ENCODE measurements at regions not wholly inside any gene's neighbourhood (a gene's known extent, or its start where the extent isn't known, plus 50 kb on each side); places are given as distances from the start of the nearest gene placed in this dataset.

DNA sequence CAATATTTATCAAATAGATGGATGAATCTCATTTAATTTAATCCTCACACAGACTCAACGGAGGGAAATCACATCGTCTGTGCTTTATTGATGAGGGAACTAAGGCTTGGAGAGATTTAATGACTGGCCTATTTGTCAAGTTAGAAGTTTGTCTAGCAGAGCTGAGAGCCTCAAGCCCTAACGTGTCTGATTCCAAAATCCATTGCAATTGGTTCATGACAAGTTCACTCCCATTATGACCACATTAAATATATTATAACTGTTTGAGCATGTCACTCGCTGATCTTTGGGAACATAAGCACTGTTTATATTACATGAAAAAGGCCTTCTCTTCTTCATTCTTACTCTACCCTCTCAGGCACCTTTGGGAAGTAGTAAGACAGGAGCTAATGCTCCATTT, 89.4 kb upstream of the SIRPA start:
- Histone ChIP-seq H2AK5ac (ENCODE audit: low read depth, low read length) (no peak overlapping the region), H3K4me3 (ENCODE audit: insufficient read depth, low read depth, low read length) (no peak overlapping the region), H4K20me1 (ENCODE audit: insufficient read depth, low read length) (no peaks in the 10 kb centered on the region), H3K27ac (ENCODE audit: insufficient read depth, low read length) (no peak overlapping the region), H3K18ac (ENCODE audit: low read depth, low read length) (no peak overlapping the region), H4K8ac (ENCODE audit: low read depth in 2 of 2, low read length in 2 of 2) (no peak overlapping the region), H4K5ac (ENCODE audit: low read depth, low read length) (no peak overlapping the region), H2BK120ac (ENCODE audit: low read depth, low read length) (no peak overlapping the region), H3K27me3 (ENCODE audit: control insufficient read depth, insufficient read depth, low read length) (0 out of 2 replicates have a peak, but pooled peaks cover 2% of the 10 kb centered on the region), H3K4ac (ENCODE audit: low read depth, low read length) (no peak overlapping the region), H4K91ac (ENCODE audit: insufficient read depth, low read depth, low read length) (no peak overlapping the region), H3K9me1 (ENCODE audit: insufficient read depth, low read length) (peaks cover 21% of the 10 kb centered on the region), H3K23ac (ENCODE audit: low read depth, low read length) (no peak overlapping the region), H3K9me3 (ENCODE audit: control insufficient read depth, insufficient read depth, low read length) (no peaks in the 10 kb centered on the region), H2BK20ac (ENCODE audit: low read depth, low read length) (no peak overlapping the region), H2BK15ac (ENCODE audit: low read depth, low read length) (no peak overlapping the region; the same call in 2 of the 3 replicates), H3K14ac (replicated peaks; ENCODE audit: low read depth, low read length) (no peak overlapping the region), H3K4me1 (ENCODE audit: control insufficient read depth, insufficient read depth, low read length) (peaks cover 24% of the 10 kb centered on the region), H3K79me1 (ENCODE audit: low read depth in 1 of 2, low read length in 2 of 2) (0 out of 4 replicates have a peak, but pooled peaks cover 0 to under 1% of the 10 kb centered on the region in 2 experiments), H2BK5ac (ENCODE audit: low read depth, low read length, poor library complexity, severe bottlenecking) (no peak overlapping the region), H3K4me2 (ENCODE audit: low read depth, low read length) (no peak overlapping the region), H3K36me3 (ENCODE audit: control insufficient read depth, insufficient read depth, low read length) (no peaks in the 10 kb centered on the region), H2AK9ac (replicated peaks; ENCODE audit: low read depth, low read length, poor library complexity) (no peak overlapping the region), H3K9ac (ENCODE audit: low read depth, low read length) (no peak overlapping the region), H3K56ac (ENCODE audit: extremely low read depth, insufficient read depth, low read length) (no peak overlapping the region), H2AFZ (replicated peaks; ENCODE audit: low read length, poor library complexity) (no peak overlapping the region)
- dilution Hi-C loops (cut with HindIII; ENCODE audit: low sequenced_read_pairs, unreplicated experiment) = no loop called here
- intact Hi-C loops (cut with micrococcal nuclease) = no loop called here
- no TSS peak for BruUV-seq (replicated peaks)
- WGBS, 2 experiments (ENCODE audit: extremely low coverage in 2 of 2, insufficient read length in 1 of 2) = no CpG with 5 or more reads among the region's 4 CpGs
- ChIA-PET POLR2A (ENCODE audit: unreplicated experiment) (no interaction called here), CTCF (interaction anchor here (0.9 kb wide), 1 partner anchor 29 kb away, joined by 3 read pairs; no protein-coding TSS in a partner anchor)
- ATAC-seq (ENCODE audit: low read depth) = no peak
- no peak for DNase-seq
- in situ Hi-C loops (cut with MboI; ENCODE audit: low sequenced_read_pairs) = no loop called here
- no peak for TF ChIP-seq SMC3 (IDR thresholded peaks at IDR 0.05; ENCODE audit: low read depth, low read length)
- no peak for TF ChIP-seq MAZ (IDR thresholded peaks at IDR 0.05; ENCODE audit: borderline replicate concordance, low read depth, low read length)
- TF ChIP-seq BHLHE40 (IDR thresholded peaks at IDR 0.05; ENCODE audit: low read depth, low read length) = no peak
- no peak for TF ChIP-seq RFX5 (IDR thresholded peaks at IDR 0.05; ENCODE audit: low read depth, low read length)
- TF ChIP-seq MXI1 (IDR thresholded peaks at IDR 0.05; ENCODE audit: borderline replicate concordance, low read depth, low read length) = no peak
- no peak for TF ChIP-seq RAD21 (IDR thresholded peaks at IDR 0.05; ENCODE audit: low read length)
- TF ChIP-seq, protein P1, sequence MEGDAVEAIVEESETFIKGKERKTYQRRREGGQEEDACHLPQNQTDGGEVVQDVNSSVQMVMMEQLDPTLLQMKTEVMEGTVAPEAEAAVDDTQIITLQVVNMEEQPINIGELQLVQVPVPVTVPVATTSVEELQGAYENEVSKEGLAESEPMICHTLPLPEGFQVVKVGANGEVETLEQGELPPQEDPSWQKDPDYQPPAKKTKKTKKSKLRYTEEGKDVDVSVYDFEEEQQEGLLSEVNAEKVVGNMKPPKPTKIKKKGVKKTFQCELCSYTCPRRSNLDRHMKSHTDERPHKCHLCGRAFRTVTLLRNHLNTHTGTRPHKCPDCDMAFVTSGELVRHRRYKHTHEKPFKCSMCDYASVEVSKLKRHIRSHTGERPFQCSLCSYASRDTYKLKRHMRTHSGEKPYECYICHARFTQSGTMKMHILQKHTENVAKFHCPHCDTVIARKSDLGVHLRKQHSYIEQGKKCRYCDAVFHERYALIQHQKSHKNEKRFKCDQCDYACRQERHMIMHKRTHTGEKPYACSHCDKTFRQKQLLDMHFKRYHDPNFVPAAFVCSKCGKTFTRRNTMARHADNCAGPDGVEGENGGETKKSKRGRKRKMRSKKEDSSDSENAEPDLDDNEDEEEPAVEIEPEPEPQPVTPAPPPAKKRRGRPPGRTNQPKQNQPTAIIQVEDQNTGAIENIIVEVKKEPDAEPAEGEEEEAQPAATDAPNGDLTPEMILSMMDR (conservative IDR thresholded peaks at IDR 0.05; ENCODE audit: low read depth, low read length) = no peak
- no peak for TF ChIP-seq MAFK (IDR thresholded peaks at IDR 0.05; ENCODE audit: low read depth, low read length)
- TF ChIP-seq, protein P2, sequence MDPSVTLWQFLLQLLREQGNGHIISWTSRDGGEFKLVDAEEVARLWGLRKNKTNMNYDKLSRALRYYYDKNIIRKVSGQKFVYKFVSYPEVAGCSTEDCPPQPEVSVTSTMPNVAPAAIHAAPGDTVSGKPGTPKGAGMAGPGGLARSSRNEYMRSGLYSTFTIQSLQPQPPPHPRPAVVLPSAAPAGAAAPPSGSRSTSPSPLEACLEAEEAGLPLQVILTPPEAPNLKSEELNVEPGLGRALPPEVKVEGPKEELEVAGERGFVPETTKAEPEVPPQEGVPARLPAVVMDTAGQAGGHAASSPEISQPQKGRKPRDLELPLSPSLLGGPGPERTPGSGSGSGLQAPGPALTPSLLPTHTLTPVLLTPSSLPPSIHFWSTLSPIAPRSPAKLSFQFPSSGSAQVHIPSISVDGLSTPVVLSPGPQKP (IDR thresholded peaks at IDR 0.05; ENCODE audit: borderline replicate concordance, low read depth, low read length) = no peak
- no peak for TF ChIP-seq CHD1 (IDR thresholded peaks at IDR 0.05; ENCODE audit: low read depth, low read length)
- TF ChIP-seq RCOR1 (IDR thresholded peaks at IDR 0.05; ENCODE audit: insufficient replicate concordance, low read length) = no peak
- TF ChIP-seq POLR2A (IDR thresholded peaks at IDR 0.05; ENCODE audit: low read depth, low read length) = no peak
- no peak for TF ChIP-seq FOS (IDR thresholded peaks at IDR 0.05; ENCODE audit: low read depth, low read length)

Measured in IMR-90 (cell line).